Neural progenitor cell (in vitro differentiated cells): ENCODE measurements at regions not wholly inside any gene's neighbourhood (a gene's known extent, or its start where the extent isn't known, plus 50 kb on each side); places are given as distances from the start of the nearest gene placed in this dataset.

Source experiments
- EZH2 ChIP-seq: fragments of 200-600 bp; sonication (generic); IDR thresholded peaks from 2 replicates; pipeline ENCODE4 v1.6.1; 2017; ENCODE audit warnings: antibody characterized with exemption, mild to moderate bottlenecking, moderate library complexity
- EZH2phosphoT487 ChIP-seq: fragments of 200-600 bp; sonication (generic); IDR thresholded peaks from 2 replicates; pipeline ENCODE4 v1.6.1; 2017; ENCODE audit warnings: antibody characterized with exemption
- TF ChIP-seq, protein P1 (sequence below): fragments of 200-600 bp; sonication (generic); IDR thresholded peaks from 2 replicates; pipeline ENCODE4 v1.5.1; 2017; ENCODE audit warnings: antibody characterized with exemption, mild to moderate bottlenecking

DNA sequence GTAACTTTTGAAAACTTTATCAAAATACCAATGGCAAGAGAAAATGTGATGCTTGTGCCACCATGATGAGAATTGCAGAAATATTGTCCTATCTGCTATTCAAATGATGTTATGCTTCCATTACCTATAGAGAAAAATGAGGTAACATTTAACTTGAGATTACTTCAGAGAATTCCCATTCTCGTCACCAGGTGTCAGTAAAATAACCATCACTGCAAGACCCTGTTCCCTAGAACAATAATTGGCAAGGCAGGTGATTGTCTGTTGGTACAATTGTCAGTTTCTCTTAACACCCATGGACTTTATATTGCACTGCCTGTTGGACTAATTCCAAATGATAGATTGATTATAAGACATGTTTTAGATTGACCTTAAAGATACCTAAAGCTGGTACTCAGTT, 179.9 kb downstream of the GABRG1 start:
- TF ChIP-seq, protein P1, sequence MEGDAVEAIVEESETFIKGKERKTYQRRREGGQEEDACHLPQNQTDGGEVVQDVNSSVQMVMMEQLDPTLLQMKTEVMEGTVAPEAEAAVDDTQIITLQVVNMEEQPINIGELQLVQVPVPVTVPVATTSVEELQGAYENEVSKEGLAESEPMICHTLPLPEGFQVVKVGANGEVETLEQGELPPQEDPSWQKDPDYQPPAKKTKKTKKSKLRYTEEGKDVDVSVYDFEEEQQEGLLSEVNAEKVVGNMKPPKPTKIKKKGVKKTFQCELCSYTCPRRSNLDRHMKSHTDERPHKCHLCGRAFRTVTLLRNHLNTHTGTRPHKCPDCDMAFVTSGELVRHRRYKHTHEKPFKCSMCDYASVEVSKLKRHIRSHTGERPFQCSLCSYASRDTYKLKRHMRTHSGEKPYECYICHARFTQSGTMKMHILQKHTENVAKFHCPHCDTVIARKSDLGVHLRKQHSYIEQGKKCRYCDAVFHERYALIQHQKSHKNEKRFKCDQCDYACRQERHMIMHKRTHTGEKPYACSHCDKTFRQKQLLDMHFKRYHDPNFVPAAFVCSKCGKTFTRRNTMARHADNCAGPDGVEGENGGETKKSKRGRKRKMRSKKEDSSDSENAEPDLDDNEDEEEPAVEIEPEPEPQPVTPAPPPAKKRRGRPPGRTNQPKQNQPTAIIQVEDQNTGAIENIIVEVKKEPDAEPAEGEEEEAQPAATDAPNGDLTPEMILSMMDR: no peak
- TF ChIP-seq EZH2phosphoT487 (no peak), EZH2 (no peak)
